ENCODE measurements at regions not wholly inside any gene's neighbourhood (a gene's known extent, or its start where the extent isn't known, plus 50 kb on each side); places are given as distances from the start of the nearest gene placed in this dataset.

GRCh38 chr4:163902417-163902816, 407.9 kb downstream of the TMA16 start:
- no peak for DNase-seq
- H2BK12ac ChIP-seq (ENCODE audit: insufficient read length, low read depth, low read length) = no peak overlapping the region
- WGBS (ENCODE audit: extremely low coverage, insufficient read length, low lambda C conversion rate) = no CpG with 5 or more reads among the region's 2 CpGs

More at GRCh38 chr4:163902417-163902816, 407.9 kb downstream of the TMA16 start:
- Histone ChIP-seq H3K9me3 (ENCODE audit: control insufficient read depth, low read depth, low read length) (no peaks in the 10 kb centered on the region), H3K14ac (ENCODE audit: insufficient read depth, low read length) (no peak overlapping the region), H3K23ac (ENCODE audit: insufficient read length, low read depth, low read length) (no peak overlapping the region), H2AK5ac (ENCODE audit: insufficient read length, low read length) (no peak overlapping the region), H2BK20ac (ENCODE audit: low read depth, low read length, poor library complexity, severe bottlenecking) (no peak overlapping the region), H2BK120ac (ENCODE audit: low read depth, low read length, poor library complexity, severe bottlenecking) (no peak overlapping the region), H2BK5ac (ENCODE audit: insufficient read length, low read length) (no peak overlapping the region), H2AFZ (ENCODE audit: low read length) (no peak overlapping the region), H3K27me3 (ENCODE audit: insufficient read depth, low read length) (no peaks in the 10 kb centered on the region), H4K91ac (ENCODE audit: insufficient read length, low read depth, low read length) (no peak overlapping the region), H4K20me1 (ENCODE audit: control insufficient read depth, insufficient read depth, insufficient read length) (no peaks in the 10 kb centered on the region), H3K79me2 (ENCODE audit: insufficient read depth, low read length) (no peaks in the 10 kb centered on the region), H3K4ac (ENCODE audit: low read depth, low read length) (no peak overlapping the region), H3K23me2 (ENCODE audit: insufficient read length, low read depth, low read length, poor library complexity, severe bottlenecking) (no peaks in the 10 kb centered on the region), H4K8ac (replicated peaks; ENCODE audit: insufficient read length, low read depth, low read length) (no peak overlapping the region), H4K5ac (ENCODE audit: insufficient read length, low read depth, low read length) (no peak overlapping the region), H3K4me1 (ENCODE audit: insufficient read depth, low read length) (no peaks in the 10 kb centered on the region), H3K18ac (ENCODE audit: insufficient read length, low read depth, low read length) (no peak overlapping the region), H3K27ac (ENCODE audit: insufficient read length, low read depth, low read length) (no peak overlapping the region), H3K9ac (ENCODE audit: extremely low read depth, insufficient read length, low read length) (no peak overlapping the region), H2BK15ac (ENCODE audit: low read depth, low read length) (no peak overlapping the region), H3K56ac (ENCODE audit: insufficient read length, low read depth, low read length) (no peak overlapping the region), H3T11ph (ENCODE audit: low read length) (no peak overlapping the region), H3K79me1 (ENCODE audit: insufficient read depth, low read depth, low read length, poor library complexity, severe bottlenecking) (no peaks in the 10 kb centered on the region), H3K4me2 (ENCODE audit: insufficient read depth, insufficient read length, low read length) (no peak overlapping the region)
- Mint-ChIP-seq H3K9me3 (peaks cover 8 to 11% of the 10 kb centered on the region in 2 experiments), H3K4me3 (no peak overlapping the region), H3K36me3 (ENCODE audit: insufficient read depth in 1 of 3, low read depth in 3 of 3) (peaks cover 5 to 13% (median 10%) of the 10 kb centered on the region in 3 experiments; a peak in 6 of 7 replicates), H3K27ac (peak overlapping the region in 2 of 3 experiments; percentile 4 to 34; a peak in 2 of 7 replicates), H3K27me3 (ENCODE audit: low read depth) (no peaks in the 10 kb centered on the region), H3K4me1 (peaks cover 23 to 27% of the 10 kb centered on the region in 2 experiments)
- TF ChIP-seq CTCF (conservative IDR thresholded peaks at IDR 0.05) = no peak
